Activated CD8-positive, alpha-beta memory T cell treated with anti-CD3 and anti-CD28 coated beads, Interleukin-2, amount 10 ng/mL, durations not matched to agents 7 days and 5 days (primary cell): ENCODE measurements at regions not wholly inside any gene's neighbourhood (a gene's known extent, or its start where the extent isn't known, plus 50 kb on each side); places are given as distances from the start of the nearest gene placed in this dataset.
"Not testable (repeated sequence)": the region's sequence is repeated elsewhere in the genome, so short reads cannot be mapped to it uniquely, and the experiment has no call there.

Source experiments
- ATAC-seq: fragments of 150-1000 bp; cut with Tn5 transposase; one replicate; pipeline ENCODE4 v1.10.0; 2021; ENCODE audit warnings: moderate library complexity
- CTCF ChIA-PET: fragments of 350-600 bp; sonication (Branson Sonifier 250); formaldehyde crosslinking; loops from one replicate; lab custom pipeline; 2021; ENCODE audit warnings: antibody characterized with exemption; lab: Charles Lee
- DNase-seq: peaks from one replicate; pipeline ENCODE4 v3.0.0-alpha.2; 2020
- H3K27ac Mint-ChIP-seq: one replicate; pipeline ENCODE4 v1.8.0; 2021; ENCODE audit warnings: mild to moderate bottlenecking, mixed read lengths
- H3K27me3 Mint-ChIP-seq: one replicate; pipeline ENCODE4 v1.8.0; 2021; ENCODE audit warnings: mixed read lengths
- H3K36me3 Mint-ChIP-seq: one replicate; pipeline ENCODE4 v1.8.0; 2021; ENCODE audit warnings: mild to moderate bottlenecking, mixed read lengths
- H3K4me1 Mint-ChIP-seq: one replicate; pipeline ENCODE4 v1.8.0; 2021; ENCODE audit warnings: mixed read lengths
- H3K4me3 Mint-ChIP-seq: one replicate; pipeline ENCODE4 v1.8.0; 2021; ENCODE audit warnings: mild to moderate bottlenecking, moderate library complexity, mixed read lengths
- H3K9me3 Mint-ChIP-seq: one replicate; pipeline ENCODE4 v1.8.0; 2022; ENCODE audit warnings: low read depth, mixed read lengths

- no peak for DNase-seq
- Mint-ChIP-seq H3K27me3 (peaks cover 32% of the 10 kb centered on the region), H3K36me3 (no peaks in the 10 kb centered on the region), H3K4me3 (no peak overlapping the region), H3K4me1 (peaks cover 3% of the 10 kb centered on the region), H3K9me3 (no peaks in the 10 kb centered on the region), H3K27ac (no peak overlapping the region)
- CTCF ChIA-PET, result no interaction called here
- no peak for ATAC-seq
Measured at GRCh38 chr10:78212060-78212785, 178.6 kb downstream of the RPS24 start.

GRCh38 chr10:78212786-78213175, 179.1 kb downstream of the RPS24 start:
- ATAC-seq, result no peak

GRCh38 chr10:78214955-78215354, 181.3 kb downstream of the RPS24 start:
- Mint-ChIP-seq H3K27me3 (peaks cover 37% of the 10 kb centered on the region), H3K4me1 (no peaks in the 10 kb centered on the region), H3K9me3 (no peaks in the 10 kb centered on the region), H3K27ac (no peak overlapping the region), H3K36me3 (no peaks in the 10 kb centered on the region), H3K4me3 (no peak overlapping the region)
- no peak for DNase-seq
- ATAC-seq, result no peak
- CTCF ChIA-PET, result no interaction called here

More at GRCh38 chr10:78212786-78213175, 179.1 kb downstream of the RPS24 start:
- H3K4me1 Mint-ChIP-seq, result peaks cover 3% of the 10 kb centered on the region
- no peaks in the 10 kb centered on the region for H3K9me3 Mint-ChIP-seq
- H3K36me3 Mint-ChIP-seq, result no peaks in the 10 kb centered on the region
- H3K27me3 Mint-ChIP-seq, result peaks cover 38% of the 10 kb centered on the region
- H3K27ac Mint-ChIP-seq, result no peak overlapping the region
- H3K4me3 Mint-ChIP-seq, result no peak overlapping the region
- CTCF ChIA-PET, result no interaction called here
- DNase-seq, result no peak

- Mint-ChIP-seq H3K4me1 (no peaks in the 10 kb centered on the region), H3K27me3 (peaks cover 37% of the 10 kb centered on the region), H3K4me3 (no peak overlapping the region), H3K9me3 (no peaks in the 10 kb centered on the region), H3K27ac (no peak overlapping the region), H3K36me3 (no peaks in the 10 kb centered on the region)
- DNase-seq, result no peak
- ATAC-seq, result no peak
- CTCF ChIA-PET, result interaction anchor here (0.9 kb wide), 1 partner anchor 88 kb away, joined by 3 read pairs; no protein-coding TSS in a partner anchor
Measured at GRCh38 chr10:78215645-78216044, 182.0 kb downstream of the RPS24 start.

GRCh38 chr10:78217336-78217735, 183.7 kb downstream of the RPS24 start:
- ATAC-seq (no peak), DNase-seq (no peak)
- H3K9me3 Mint-ChIP-seq, result no peaks in the 10 kb centered on the region
- CTCF ChIA-PET, result no interaction called here
- no peaks in the 10 kb centered on the region for H3K36me3 Mint-ChIP-seq
- H3K27me3 Mint-ChIP-seq, result peaks cover 37% of the 10 kb centered on the region
- no peak overlapping the region for H3K4me3 Mint-ChIP-seq
- H3K4me1 Mint-ChIP-seq, result no peaks in the 10 kb centered on the region
- H3K27ac Mint-ChIP-seq, result no peak overlapping the region

- peaks cover 37% of the 10 kb centered on the region for H3K27me3 Mint-ChIP-seq
- ATAC-seq, result no peak
- no peak overlapping the region for H3K4me3 Mint-ChIP-seq
- H3K36me3 Mint-ChIP-seq, result no peaks in the 10 kb centered on the region
- no peaks in the 10 kb centered on the region for H3K4me1 Mint-ChIP-seq
- no peaks in the 10 kb centered on the region for H3K9me3 Mint-ChIP-seq
- CTCF ChIA-PET, result interaction anchor here (0.6 kb wide), 1 partner anchor 122 kb away, joined by 3 read pairs; no protein-coding TSS in a partner anchor
- no peak for DNase-seq
- H3K27ac Mint-ChIP-seq, result no peak overlapping the region
Measured at GRCh38 chr10:78218798-78219490, 185.3 kb downstream of the RPS24 start.

- H3K36me3 Mint-ChIP-seq, DNase-seq, H3K4me3 Mint-ChIP-seq, H3K4me1 Mint-ChIP-seq, H3K9me3 Mint-ChIP-seq, CTCF ChIA-PET, ATAC-seq, H3K27ac Mint-ChIP-seq: not testable (repeated sequence)
- H3K27me3 Mint-ChIP-seq, result peaks cover 33% of the 10 kb centered on the region
Measured at GRCh38 chr10:78219568-78219967, 185.9 kb downstream of the RPS24 start.

- H3K27ac Mint-ChIP-seq, result no peak overlapping the region
Measured at GRCh38 chr10:78220781-78221180, 187.1 kb downstream of the RPS24 start.

GRCh38 chr10:78222096-78222790, 188.6 kb downstream of the RPS24 start:
- Mint-ChIP-seq H3K9me3 (no peaks in the 10 kb centered on the region), H3K27me3 (peaks cover 16% of the 10 kb centered on the region), H3K4me3 (no peak overlapping the region), H3K27ac (no peak overlapping the region), H3K36me3 (no peaks in the 10 kb centered on the region), H3K4me1 (no peaks in the 10 kb centered on the region)
- CTCF ChIA-PET, result no interaction called here
- no peak for DNase-seq
- no peak for ATAC-seq

More at GRCh38 chr10:78220781-78221180, 187.1 kb downstream of the RPS24 start:
- no peaks in the 10 kb centered on the region for H3K4me1 Mint-ChIP-seq
- no peaks in the 10 kb centered on the region for H3K9me3 Mint-ChIP-seq
- H3K36me3 Mint-ChIP-seq, result no peaks in the 10 kb centered on the region
- ATAC-seq (no peak), DNase-seq (no peak)
- H3K27me3 Mint-ChIP-seq, result peaks cover 22% of the 10 kb centered on the region
- no peak overlapping the region for H3K4me3 Mint-ChIP-seq
- CTCF ChIA-PET, result no interaction called here

- CTCF ChIA-PET, result no interaction called here
- DNase-seq (no peak), ATAC-seq (no peak)
- Mint-ChIP-seq H3K27me3 (peaks cover 7% of the 10 kb centered on the region), H3K9me3 (no peaks in the 10 kb centered on the region), H3K4me3 (no peak overlapping the region), H3K4me1 (no peaks in the 10 kb centered on the region), H3K27ac (no peak overlapping the region), H3K36me3 (no peaks in the 10 kb centered on the region)
Measured at GRCh38 chr10:78223088-78223487, 189.4 kb downstream of the RPS24 start.

GRCh38 chr10:78224602-78225001, 190.9 kb downstream of the RPS24 start:
- Mint-ChIP-seq H3K9me3 (no peaks in the 10 kb centered on the region), H3K4me1 (no peaks in the 10 kb centered on the region), H3K4me3 (no peak overlapping the region), H3K36me3 (no peaks in the 10 kb centered on the region), H3K27me3 (peaks cover 12% of the 10 kb centered on the region), H3K27ac (no peak overlapping the region)
- DNase-seq (no peak), ATAC-seq (no peak)
- CTCF ChIA-PET, result no interaction called here

GRCh38 chr10:78225594-78225993, 191.9 kb downstream of the RPS24 start:
- Mint-ChIP-seq H3K27me3 (peaks cover 12% of the 10 kb centered on the region), H3K4me1 (peaks cover 3% of the 10 kb centered on the region), H3K4me3 (no peak overlapping the region), H3K9me3 (no peaks in the 10 kb centered on the region), H3K27ac (no peak overlapping the region), H3K36me3 (no peaks in the 10 kb centered on the region)
- CTCF ChIA-PET, result no interaction called here
- DNase-seq (no peak), ATAC-seq (no peak)

- H3K4me3 Mint-ChIP-seq, result no peak overlapping the region
- H3K4me1 Mint-ChIP-seq, result peaks cover 3% of the 10 kb centered on the region
- DNase-seq (no peak), ATAC-seq (no peak)
- H3K27me3 Mint-ChIP-seq, result peaks cover 25% of the 10 kb centered on the region
- H3K9me3 Mint-ChIP-seq, result no peaks in the 10 kb centered on the region
- CTCF ChIA-PET, result no interaction called here
- no peak overlapping the region for H3K27ac Mint-ChIP-seq
- no peaks in the 10 kb centered on the region for H3K36me3 Mint-ChIP-seq
Measured at GRCh38 chr10:78229489-78229888, 195.8 kb downstream of the RPS24 start.
